Ecto neural progenitor cell (in vitro differentiated cells): ENCODE measurements at regions not wholly inside any gene's neighbourhood (a gene's known extent, or its start where the extent isn't known, plus 50 kb on each side); places are given as distances from the start of the nearest gene placed in this dataset.

Experiments
- DNase-seq: peaks from one replicate; pipeline ENCODE4 v3.0.0-alpha.2; 2018; ENCODE audit warnings: low spot score

DNA sequence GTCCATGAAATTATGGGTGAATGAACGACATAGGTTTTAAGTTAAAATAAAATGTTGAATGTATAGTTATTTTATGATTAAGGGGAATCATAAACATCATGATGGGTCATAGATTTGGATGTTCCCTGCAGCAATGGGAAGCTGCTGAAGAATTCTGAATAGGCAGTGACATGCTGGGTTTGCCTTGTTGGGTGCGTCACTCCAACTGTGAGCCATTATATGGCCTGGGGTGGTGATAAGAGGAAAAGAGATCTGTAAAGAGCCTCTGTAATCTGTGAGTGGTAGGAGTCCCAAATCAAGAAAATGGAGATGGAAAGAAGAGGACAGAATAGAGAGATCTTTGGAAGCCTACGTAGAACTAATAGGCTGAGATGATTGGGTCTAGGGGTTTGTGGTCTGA lies 58.1 kb upstream of the GPR26 start:
- DNase-seq = no peak

DNA sequence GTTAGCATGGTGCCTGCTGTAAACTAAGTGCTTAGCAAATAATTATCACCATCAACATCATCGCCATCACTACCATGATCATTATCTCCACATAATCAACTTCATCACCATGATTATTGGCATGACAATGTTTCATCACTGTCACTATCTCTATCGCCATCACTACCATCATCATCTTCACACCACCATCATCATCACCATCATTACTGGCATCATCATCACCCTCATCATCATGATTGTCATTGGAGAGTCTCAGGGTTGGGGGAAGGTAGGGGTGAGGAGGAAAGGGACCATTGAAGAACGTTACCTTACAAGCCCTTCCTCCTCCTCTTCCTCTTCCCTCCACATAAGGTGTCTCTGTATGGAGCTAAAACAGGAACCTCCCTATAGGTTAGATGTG lies 54.9 kb upstream of the GPR26 start:
- no peak for DNase-seq

DNA sequence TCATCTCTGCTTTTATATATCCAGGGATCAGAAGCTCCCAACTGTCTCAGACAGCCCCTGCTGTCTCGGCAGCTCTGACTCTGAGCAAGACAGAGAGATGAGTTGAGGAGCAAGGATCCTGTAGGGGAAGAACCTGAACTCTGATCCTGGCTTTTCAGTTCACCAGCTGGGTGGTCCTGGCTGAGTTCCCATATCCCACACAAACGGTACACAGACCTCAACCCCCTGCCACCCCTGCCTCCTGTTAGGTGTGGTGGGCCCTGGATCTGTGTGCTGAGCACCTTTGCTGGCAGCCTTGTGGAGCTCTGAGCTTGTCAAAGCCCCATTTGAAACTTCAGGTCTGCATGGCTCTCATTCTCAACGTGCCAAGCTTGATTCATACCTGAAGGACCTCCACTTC lies 54.3 kb upstream of the GPR26 start:
- DNase-seq = no peak

DNA sequence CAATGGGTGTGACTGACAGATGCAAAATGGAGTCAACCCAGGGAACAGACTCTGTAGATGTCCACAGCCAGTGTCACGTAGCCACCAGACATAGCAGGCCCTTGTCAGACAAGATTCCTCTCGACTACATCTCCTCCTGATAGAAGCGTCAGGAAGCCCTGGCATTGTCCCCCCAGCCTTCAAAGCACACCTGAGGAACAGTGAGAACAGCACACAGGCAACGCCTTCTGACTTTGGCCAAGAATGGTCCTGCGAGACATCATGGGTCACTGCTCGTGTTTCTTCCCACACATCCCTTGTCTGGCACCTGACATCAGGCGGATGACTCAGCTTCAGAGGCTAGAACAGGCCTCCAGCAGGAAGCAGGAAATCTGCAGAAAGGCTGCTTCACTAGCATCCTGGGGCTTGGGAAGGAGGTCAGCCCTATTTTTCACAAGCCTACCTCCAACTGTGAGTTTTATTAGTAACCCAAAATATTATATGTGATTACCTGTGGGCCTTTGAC lies 52.8 kb upstream of the GPR26 start:
- DNase-seq = no peak

DNA sequence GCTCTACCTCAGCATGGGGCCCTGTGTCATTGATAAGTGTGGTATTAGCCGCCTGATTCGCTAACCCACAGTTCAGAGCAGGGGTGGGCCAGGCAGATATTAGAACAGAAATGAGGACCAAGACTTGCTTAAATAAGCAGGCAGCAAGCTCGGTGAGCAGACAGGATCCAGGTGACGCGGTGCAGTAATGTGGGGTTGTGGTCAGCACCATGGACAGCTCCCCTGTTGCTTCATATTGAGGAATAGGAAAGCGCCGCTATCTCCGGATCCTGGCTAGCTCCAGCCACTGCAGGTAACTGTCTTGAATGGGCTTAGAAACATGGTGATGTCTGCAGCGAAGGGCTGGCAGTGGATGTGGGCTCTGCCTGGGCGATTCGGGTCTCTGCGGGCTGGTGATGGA lies 51.3 kb upstream of the GPR26 start:
- peak; percentile 89 for DNase-seq
